ENCODE measurements at regions not wholly inside any gene's neighbourhood (a gene's known extent, or its start where the extent isn't known, plus 50 kb on each side); places are given as distances from the start of the nearest gene placed in this dataset.
A peak's percentile ranks its signal among the peaks of the same experiment; 100 is the strongest.

GRCh38 chr9:108640230-108640629 lies 215.6 kb downstream of the ACTL7B start:
- Histone ChIP-seq H3K4me3 (ENCODE audit: low read length) (no peak overlapping the region), H3K4me1 (ENCODE audit: control insufficient read depth, insufficient read depth, low read length) (peaks cover 8% of the 10 kb centered on the region), H3K9ac (ENCODE audit: low read length) (no peak overlapping the region), H3K27me3 (replicated peaks; ENCODE audit: control insufficient read depth, insufficient read depth, low read length) (no peaks in the 10 kb centered on the region), H3K9me3 (ENCODE audit: control insufficient read depth, low read length) (no peaks in the 10 kb centered on the region), H3K36me3 (ENCODE audit: control insufficient read depth, insufficient read depth, low read length, severe bottlenecking) (no peaks in the 10 kb centered on the region)
- DNase-seq (ENCODE audit: low read depth), result no peak

GRCh38 chr9:108639696-108640095 lies 216.1 kb downstream of the ACTL7B start:
- DNase-seq (ENCODE audit: low read depth), result no peak

GRCh38 chr9:108639091-108639490 lies 216.7 kb downstream of the ACTL7B start:
- H3K9me3 ChIP-seq (ENCODE audit: control insufficient read depth, low read length), result no peaks in the 10 kb centered on the region
- peaks cover 17% of the 10 kb centered on the region for H3K4me1 ChIP-seq (ENCODE audit: control insufficient read depth, insufficient read depth, low read length)
- no peak overlapping the region for H3K9ac ChIP-seq (ENCODE audit: low read length)
- no peaks in the 10 kb centered on the region for H3K27me3 ChIP-seq (replicated peaks; ENCODE audit: control insufficient read depth, insufficient read depth, low read length)
- no peak overlapping the region for H3K4me3 ChIP-seq (ENCODE audit: low read length)
- H3K36me3 ChIP-seq (ENCODE audit: control insufficient read depth, insufficient read depth, low read length, severe bottlenecking), result no peaks in the 10 kb centered on the region
- no peak for DNase-seq (ENCODE audit: low read depth)

More at GRCh38 chr9:108639696-108640095, 216.1 kb downstream of the ACTL7B start:
- Histone ChIP-seq H3K27me3 (replicated peaks; ENCODE audit: control insufficient read depth, insufficient read depth, low read length) (no peaks in the 10 kb centered on the region), H3K36me3 (ENCODE audit: control insufficient read depth, insufficient read depth, low read length, severe bottlenecking) (no peaks in the 10 kb centered on the region), H3K4me3 (ENCODE audit: low read length) (no peak overlapping the region), H3K9me3 (ENCODE audit: control insufficient read depth, low read length) (no peaks in the 10 kb centered on the region), H3K9ac (ENCODE audit: low read length) (no peak overlapping the region), H3K4me1 (ENCODE audit: control insufficient read depth, insufficient read depth, low read length) (peaks cover 12% of the 10 kb centered on the region)

- H3K27me3 ChIP-seq (replicated peaks; ENCODE audit: control insufficient read depth, insufficient read depth, low read length), result no peaks in the 10 kb centered on the region
- H3K36me3 ChIP-seq (ENCODE audit: control insufficient read depth, insufficient read depth, low read length, severe bottlenecking), result no peaks in the 10 kb centered on the region
- no peaks in the 10 kb centered on the region for H3K9me3 ChIP-seq (ENCODE audit: control insufficient read depth, low read length)
- DNase-seq (ENCODE audit: low read depth), result no peak
- H3K9ac ChIP-seq (ENCODE audit: low read length), result no peak overlapping the region
- no peak overlapping the region for H3K4me3 ChIP-seq (ENCODE audit: low read length)
- H3K4me1 ChIP-seq (ENCODE audit: control insufficient read depth, insufficient read depth, low read length), result peaks cover 17% of the 10 kb centered on the region
These were observed 218.4 kb downstream of the ACTL7B start for GRCh38 chr9:108637340-108637739.

- H3K27me3 ChIP-seq (replicated peaks; ENCODE audit: control insufficient read depth, insufficient read depth, low read length), result no peaks in the 10 kb centered on the region
- DNase-seq (ENCODE audit: low read depth), result no peak
- H3K36me3 ChIP-seq (ENCODE audit: control insufficient read depth, insufficient read depth, low read length, severe bottlenecking), result no peaks in the 10 kb centered on the region
- H3K9ac ChIP-seq (ENCODE audit: low read length), result no peak overlapping the region
- H3K9me3 ChIP-seq (ENCODE audit: control insufficient read depth, low read length), result no peaks in the 10 kb centered on the region
- peaks cover 17% of the 10 kb centered on the region for H3K4me1 ChIP-seq (ENCODE audit: control insufficient read depth, insufficient read depth, low read length)
- H3K4me3 ChIP-seq (ENCODE audit: low read length), result no peak overlapping the region
These were observed 219.8 kb downstream of the ACTL7B start for GRCh38 chr9:108636013-108636412.

GRCh38 chr9:108634672-108635462 lies 220.9 kb downstream of the ACTL7B start:
- peaks cover 12% of the 10 kb centered on the region for H3K4me1 ChIP-seq (ENCODE audit: control insufficient read depth, insufficient read depth, low read length)
- no peak overlapping the region for H3K4me3 ChIP-seq (ENCODE audit: low read length)
- no peak for DNase-seq (ENCODE audit: low read depth)
- H3K27me3 ChIP-seq (replicated peaks; ENCODE audit: control insufficient read depth, insufficient read depth, low read length), result no peaks in the 10 kb centered on the region
- no peaks in the 10 kb centered on the region for H3K36me3 ChIP-seq (ENCODE audit: control insufficient read depth, insufficient read depth, low read length, severe bottlenecking)
- no peaks in the 10 kb centered on the region for H3K9me3 ChIP-seq (ENCODE audit: control insufficient read depth, low read length)
- H3K9ac ChIP-seq (ENCODE audit: low read length), result no peak overlapping the region

- H3K9ac ChIP-seq (ENCODE audit: low read length), result no peak overlapping the region
- H3K36me3 ChIP-seq (ENCODE audit: control insufficient read depth, insufficient read depth, low read length, severe bottlenecking), result no peaks in the 10 kb centered on the region
- H3K27me3 ChIP-seq (replicated peaks; ENCODE audit: control insufficient read depth, insufficient read depth, low read length), result no peaks in the 10 kb centered on the region
- H3K4me1 ChIP-seq (ENCODE audit: control insufficient read depth, insufficient read depth, low read length), result peaks cover 12% of the 10 kb centered on the region
- peak; percentile 32 for DNase-seq (ENCODE audit: low read depth)
- no peak overlapping the region for H3K4me3 ChIP-seq (ENCODE audit: low read length)
- H3K9me3 ChIP-seq (ENCODE audit: control insufficient read depth, low read length), result no peaks in the 10 kb centered on the region
These were observed 221.6 kb downstream of the ACTL7B start for GRCh38 chr9:108634204-108634603.

GRCh38 chr9:108631496-108632285 lies 224.1 kb downstream of the ACTL7B start:
- H3K4me1 ChIP-seq (ENCODE audit: control insufficient read depth, insufficient read depth, low read length), result peaks cover 12% of the 10 kb centered on the region

GRCh38 chr9:108628316-108628715 lies 227.5 kb downstream of the ACTL7B start:
- Histone ChIP-seq H3K27me3 (replicated peaks; ENCODE audit: control insufficient read depth, insufficient read depth, low read length) (no peaks in the 10 kb centered on the region), H3K4me1 (ENCODE audit: control insufficient read depth, insufficient read depth, low read length) (no peaks in the 10 kb centered on the region), H3K36me3 (ENCODE audit: control insufficient read depth, insufficient read depth, low read length, severe bottlenecking) (no peaks in the 10 kb centered on the region), H3K4me3 (ENCODE audit: low read length) (no peak overlapping the region), H3K9me3 (ENCODE audit: control insufficient read depth, low read length) (no peaks in the 10 kb centered on the region), H3K9ac (ENCODE audit: low read length) (no peak overlapping the region)
- DNase-seq (ENCODE audit: low read depth), result no peak

More at GRCh38 chr9:108631496-108632285, 224.1 kb downstream of the ACTL7B start:
- H3K9ac ChIP-seq (ENCODE audit: low read length), result no peak overlapping the region
- DNase-seq (ENCODE audit: low read depth), result no peak
- no peaks in the 10 kb centered on the region for H3K36me3 ChIP-seq (ENCODE audit: control insufficient read depth, insufficient read depth, low read length, severe bottlenecking)
- H3K9me3 ChIP-seq (ENCODE audit: control insufficient read depth, low read length), result no peaks in the 10 kb centered on the region
- no peak overlapping the region for H3K4me3 ChIP-seq (ENCODE audit: low read length)
- H3K27me3 ChIP-seq (replicated peaks; ENCODE audit: control insufficient read depth, insufficient read depth, low read length), result no peaks in the 10 kb centered on the region

- no peak overlapping the region for H3K9ac ChIP-seq (ENCODE audit: low read length)
- H3K27me3 ChIP-seq (replicated peaks; ENCODE audit: control insufficient read depth, insufficient read depth, low read length), result no peaks in the 10 kb centered on the region
- DNase-seq (ENCODE audit: low read depth), result no peak
- H3K9me3 ChIP-seq (ENCODE audit: control insufficient read depth, low read length), result no peaks in the 10 kb centered on the region
- H3K4me1 ChIP-seq (ENCODE audit: control insufficient read depth, insufficient read depth, low read length), result peaks cover 11% of the 10 kb centered on the region
- no peak overlapping the region for H3K4me3 ChIP-seq (ENCODE audit: low read length)
- no peaks in the 10 kb centered on the region for H3K36me3 ChIP-seq (ENCODE audit: control insufficient read depth, insufficient read depth, low read length, severe bottlenecking)
These were observed 229.0 kb downstream of the ACTL7B start for GRCh38 chr9:108626743-108627142.

- Histone ChIP-seq H3K9ac (ENCODE audit: low read length) (no peak overlapping the region), H3K36me3 (ENCODE audit: control insufficient read depth, insufficient read depth, low read length, severe bottlenecking) (no peaks in the 10 kb centered on the region), H3K9me3 (ENCODE audit: control insufficient read depth, low read length) (no peaks in the 10 kb centered on the region), H3K4me3 (ENCODE audit: low read length) (no peak overlapping the region), H3K27me3 (replicated peaks; ENCODE audit: control insufficient read depth, insufficient read depth, low read length) (no peaks in the 10 kb centered on the region), H3K4me1 (ENCODE audit: control insufficient read depth, insufficient read depth, low read length) (peaks cover 22% of the 10 kb centered on the region)
- DNase-seq (ENCODE audit: low read depth), result peak; percentile 59
These were observed 233.6 kb downstream of the ACTL7B start for GRCh38 chr9:108621991-108622855.
